NCI-H345 (cell line): ENCODE measurements at regions not wholly inside any gene's neighbourhood (a gene's known extent, or its start where the extent isn't known, plus 50 kb on each side); places are given as distances from the start of the nearest gene placed in this dataset.
"Not testable (repeated sequence)": the region's sequence is repeated elsewhere in the genome, so short reads cannot be mapped to it uniquely, and the experiment has no call there.

Experiments used
- DNase-seq: peaks from one replicate; lab custom pipeline; 2025; lab: John Stamatoyannopoulos, UW

- DNase-seq = no peak
Observed at GRCh38 chr18:38305961-38306360, 740.4 kb upstream of the CELF4 start.

GRCh38 chr18:38301621-38302020, 736.0 kb upstream of the CELF4 start:
- DNase-seq = no peak

- DNase-seq = no peak
Observed at GRCh38 chr18:38297910-38298309, 732.3 kb upstream of the CELF4 start.

GRCh38 chr18:38290229-38290628, 724.6 kb upstream of the CELF4 start:
- no peak for DNase-seq

GRCh38 chr18:38284972-38285371, 719.4 kb upstream of the CELF4 start:
- DNase-seq = no peak

GRCh38 chr18:38263066-38263465, 697.5 kb upstream of the CELF4 start:
- no peak for DNase-seq

GRCh38 chr18:38262661-38263060, 697.1 kb upstream of the CELF4 start:
- DNase-seq = no peak

- DNase-seq = no peak
Observed at GRCh38 chr18:38257661-38258060, 692.1 kb upstream of the CELF4 start.

- DNase-seq = peak; percentile 31
Observed at GRCh38 chr18:38256366-38256765, 690.8 kb upstream of the CELF4 start.

GRCh38 chr18:38250971-38251370, 685.4 kb upstream of the CELF4 start:
- no peak for DNase-seq

- no peak for DNase-seq
Observed at GRCh38 chr18:38244480-38244879, 678.9 kb upstream of the CELF4 start.

GRCh38 chr18:38243291-38243690, 677.7 kb upstream of the CELF4 start:
- no peak for DNase-seq

- no peak for DNase-seq
Observed at GRCh38 chr18:38241736-38242135, 676.1 kb upstream of the CELF4 start.

- no peak for DNase-seq
Observed at GRCh38 chr18:38241216-38241615, 675.6 kb upstream of the CELF4 start.

- DNase-seq = no peak
Observed at GRCh38 chr18:38239606-38240005, 674.0 kb upstream of the CELF4 start.

GRCh38 chr18:38237796-38238195, 672.2 kb upstream of the CELF4 start:
- DNase-seq = no peak

GRCh38 chr18:38221476-38222100, 656.0 kb upstream of the CELF4 start:
- DNase-seq = peak; percentile 22

GRCh38 chr18:38198956-38199355, 633.4 kb upstream of the CELF4 start:
- no peak for DNase-seq

- DNase-seq = no peak
Observed at GRCh38 chr18:38198526-38198925, 632.9 kb upstream of the CELF4 start.

- no peak for DNase-seq
Observed at GRCh38 chr18:38186491-38186890, 620.9 kb upstream of the CELF4 start.

- peak; percentile 44 for DNase-seq
Observed at GRCh38 chr18:38174594-38174993, 609.0 kb upstream of the CELF4 start.

- no peak for DNase-seq
Observed at GRCh38 chr18:38174173-38174572, 608.6 kb upstream of the CELF4 start.

GRCh38 chr18:38170845-38171244, 605.2 kb upstream of the CELF4 start:
- no peak for DNase-seq

GRCh38 chr18:38167623-38168022, 602.0 kb upstream of the CELF4 start:
- no peak for DNase-seq

GRCh38 chr18:38153116-38153515, 587.5 kb upstream of the CELF4 start:
- DNase-seq = not testable (repeated sequence)
